Motor neuron (in vitro differentiated cells): ENCODE measurements at regions not wholly inside any gene's neighbourhood (a gene's known extent, or its start where the extent isn't known, plus 50 kb on each side); places are given as distances from the start of the nearest gene placed in this dataset.

ENCODE experiments used
- ATAC-seq, 8 experiments: fragments of 200-7000 bp; cut with Tn5 transposase; replicated peaks in 6 of 8; 2 replicates each; pipeline ENCODE4 v1.8.0; 2021; ENCODE audit warnings: mild to moderate bottlenecking in 8 of 8, moderate library complexity in 8 of 8
- H3K27ac ChIP-seq, 2 donors: fragments of 250-450 bp; sonication (Bioruptor Pico); 2 replicates each; pipeline ENCODE4 v1.9.0; 2021; ENCODE audit warnings: antibody characterized with exemption in 2 of 2, mild to moderate bottlenecking in 2 of 2, moderate library complexity in 1 of 2
- H3K4me1 ChIP-seq, 2 donors: fragments of 250-450 bp; sonication (Bioruptor Pico); replicated peaks in 1 of 2; 2 replicates each; pipeline ENCODE4 v1.6.1; 2021; ENCODE audit warnings: antibody characterized with exemption in 2 of 2, mild to moderate bottlenecking in 2 of 2, moderate library complexity in 1 of 2
- H3K4me3 ChIP-seq, 5 donors: fragments of 250-450 bp; sonication (Bioruptor Pico); 2 replicates each; pipeline ENCODE4 v1.9.0; 2021; ENCODE audit warnings: antibody characterized with exemption in 5 of 5, mild to moderate bottlenecking in 5 of 5, moderate library complexity in 4 of 5
- WGBS, 10 experiments: fragments of 450-650 bp; shearing (Covaris generic); methylation state at CpG; one replicate each; pipeline ENCODE4 v1.0.0; 2022; 5-methylcytosine and 5-hydroxymethylcytosine counted together
- in situ Hi-C, 9 experiments: fragments of 400-800 bp; cut with MboI; loops; one replicate each; pipeline ENCODE4 v1.15.0; 2021; ENCODE audit warnings: low sequenced_read_pairs in 9 of 9, low pct_unique_long_range_greater_than_20kb in 2 of 9; ENCODE audit not compliant: unreplicated experiment in 9 of 9

DNA sequence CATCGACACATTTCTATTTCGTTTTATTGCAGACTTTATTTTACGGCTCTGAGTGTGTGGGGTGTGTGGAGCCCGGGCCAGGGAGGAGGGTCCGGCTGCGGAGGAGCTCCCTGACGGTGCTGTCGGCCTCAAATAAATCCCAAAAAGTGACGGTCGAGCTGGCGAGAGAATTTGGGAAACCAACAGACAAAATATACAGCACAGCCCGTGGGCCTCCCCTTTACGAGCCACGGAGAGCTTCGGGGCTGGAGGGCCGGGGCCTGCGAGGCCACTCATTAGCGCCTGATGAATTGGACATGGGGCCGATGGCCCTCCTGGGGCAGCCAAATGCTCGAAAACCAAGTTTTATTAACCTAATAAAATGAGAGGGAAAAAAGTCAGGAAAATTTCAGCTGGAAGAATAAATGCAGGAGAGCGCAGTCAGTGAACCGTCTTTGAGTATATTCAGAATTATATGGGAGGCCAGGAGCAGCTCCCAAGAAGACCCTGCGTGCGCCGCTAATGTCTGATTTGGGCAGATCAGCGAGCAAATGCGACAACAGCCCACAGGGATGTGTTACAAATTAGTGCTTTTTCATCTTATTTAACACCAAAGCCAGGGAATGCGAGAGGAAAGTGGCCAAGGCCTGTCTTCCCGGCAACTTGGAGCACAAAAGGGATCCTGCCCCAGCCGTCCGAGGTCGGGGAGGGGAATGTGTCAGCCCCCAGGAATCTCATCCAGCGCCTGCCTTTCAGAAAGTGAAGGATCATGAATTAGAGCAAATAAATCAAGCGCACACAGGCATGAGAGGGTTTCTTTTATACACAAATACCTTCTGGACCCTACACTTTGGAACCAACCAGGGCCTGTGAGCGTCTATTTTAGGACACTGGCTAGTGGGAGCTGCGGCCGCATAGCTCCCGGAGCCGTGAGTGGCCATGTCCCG lies 249.1 kb downstream of the C16orf95 start:
- in situ Hi-C loops = loop anchor here in 7 of 9 experiments (10.0 to 25.0 kb wide), 4 partner anchors 219 to 506 kb away; partner anchors contain the start of genes FOXC2 (in 5 of the 7) and MTHFSD (in 3 of the 7)
- H3K4me1 ChIP-seq = peaks cover 42 to 52% of the 10 kb centered on the region in 2 donors
- no peak overlapping the region for H3K27ac ChIP-seq
- ATAC-seq = peak in 5 of 8 experiments; percentile 57 to 80 (median 68)
- H3K4me3 ChIP-seq = no peak overlapping the region
- WGBS, 10 experiments = 64 to 86% (median 78%) methylated on average over 9 to 28 of the region's 40 CpGs; no CpG with 5 or more reads in 1 of the 10 experiments

DNA sequence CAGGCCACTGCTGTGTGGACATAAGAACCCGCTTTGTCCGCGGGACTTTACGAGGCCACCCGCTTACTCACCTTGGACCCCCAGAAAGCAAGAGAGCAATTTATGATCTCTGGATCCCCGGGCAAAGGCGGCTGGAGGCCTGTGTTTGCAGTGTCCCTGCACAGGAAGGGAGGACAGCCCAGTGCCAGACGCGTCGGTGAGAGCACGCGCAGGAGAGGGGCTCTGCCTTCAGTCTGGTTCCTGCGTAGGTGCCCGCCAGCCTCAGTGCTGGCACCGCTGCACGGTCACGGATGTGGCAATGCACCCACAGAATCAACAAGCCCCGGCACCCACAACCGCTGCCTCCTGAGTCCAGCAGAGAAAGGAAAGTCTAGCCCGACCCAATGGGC lies 248.4 kb downstream of the C16orf95 start:
- no peak overlapping the region for H3K4me3 ChIP-seq
- WGBS, 10 experiments = no CpG with 5 or more reads among the region's 20 CpGs
- in situ Hi-C loops = loop anchor here in 7 of 9 experiments (10.0 to 25.0 kb wide), 4 partner anchors 219 to 506 kb away; partner anchors contain the start of genes FOXC2 (in 5 of the 7) and MTHFSD (in 3 of the 7)
- peak in 5 of 8 experiments; percentile 10 to 52 (median 29) for ATAC-seq
- peaks cover 42 to 52% of the 10 kb centered on the region in 2 donors for H3K4me1 ChIP-seq
- H3K27ac ChIP-seq = no peak overlapping the region

DNA sequence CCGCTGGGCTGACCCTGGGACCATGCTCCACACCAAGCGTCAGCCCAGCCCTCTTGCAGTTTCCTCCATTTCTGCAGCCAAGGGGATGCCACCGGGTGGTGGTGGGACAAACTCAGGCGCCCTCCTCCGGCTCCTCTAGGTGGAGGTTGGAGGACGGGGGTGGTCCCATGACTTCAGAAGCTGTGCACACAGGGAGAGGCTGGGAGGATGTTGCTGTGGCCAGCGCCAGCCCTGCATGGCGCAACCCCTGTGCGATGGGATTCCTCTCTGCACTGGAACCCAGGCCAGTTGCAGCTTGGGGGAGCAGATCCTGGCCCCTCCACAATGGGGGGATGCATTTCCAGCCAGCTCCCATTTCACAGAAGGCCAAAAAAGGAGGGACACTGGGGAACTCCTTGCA lies 246.5 kb downstream of the C16orf95 start:
- in situ Hi-C loops = loop anchor here in 6 of 9 experiments (25.0 kb wide), 3 partner anchors 217 to 508 kb away; partner anchors contain the start of genes FOXC2 (in 3 of the 6) and MTHFSD (in 3 of the 6)
- WGBS, 10 experiments = 40% methylated on average over 2 of the region's 9 CpGs; no CpG with 5 or more reads in 9 of the 10 experiments
- Histone ChIP-seq H3K4me3 (no peak overlapping the region), H3K27ac (no peak overlapping the region), H3K4me1 (peaks cover 35 to 47% of the 10 kb centered on the region in 2 donors)
- ATAC-seq = no peak

DNA sequence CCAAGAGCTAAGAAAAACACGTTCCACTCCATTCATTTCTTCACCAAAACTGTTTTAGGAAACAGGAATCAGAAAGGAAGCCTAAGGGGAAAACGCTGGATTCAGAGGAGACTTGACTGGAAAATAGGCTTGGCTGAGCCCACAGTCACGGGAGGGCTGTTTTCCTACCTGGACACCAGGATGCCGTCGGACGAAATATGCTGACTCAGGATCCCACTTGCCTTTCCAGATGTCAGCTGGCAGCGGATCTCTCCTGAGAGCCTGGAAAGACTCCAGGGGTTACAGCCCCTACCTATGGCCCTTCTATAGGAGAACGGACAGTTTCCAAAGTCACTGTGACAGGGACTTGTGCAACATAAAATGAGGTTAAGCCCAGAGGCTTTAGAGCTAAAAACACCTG lies 245.1 kb downstream of the C16orf95 start:
- Histone ChIP-seq H3K27ac (no peak overlapping the region), H3K4me3 (no peak overlapping the region), H3K4me1 (peaks cover 29 to 37% of the 10 kb centered on the region in 2 donors)
- 0 to 100% (median 92%) methylated on average over 1 to 7 of the region's 8 CpGs; no CpG with 5 or more reads in 3 of the 10 experiments for WGBS, 10 experiments
- in situ Hi-C loops = loop anchor here in 6 of 9 experiments (25.0 kb wide), 3 partner anchors 215 to 510 kb away; partner anchors contain the start of genes FOXC2 (in 3 of the 6) and MTHFSD (in 3 of the 6)
- no peak for ATAC-seq

DNA sequence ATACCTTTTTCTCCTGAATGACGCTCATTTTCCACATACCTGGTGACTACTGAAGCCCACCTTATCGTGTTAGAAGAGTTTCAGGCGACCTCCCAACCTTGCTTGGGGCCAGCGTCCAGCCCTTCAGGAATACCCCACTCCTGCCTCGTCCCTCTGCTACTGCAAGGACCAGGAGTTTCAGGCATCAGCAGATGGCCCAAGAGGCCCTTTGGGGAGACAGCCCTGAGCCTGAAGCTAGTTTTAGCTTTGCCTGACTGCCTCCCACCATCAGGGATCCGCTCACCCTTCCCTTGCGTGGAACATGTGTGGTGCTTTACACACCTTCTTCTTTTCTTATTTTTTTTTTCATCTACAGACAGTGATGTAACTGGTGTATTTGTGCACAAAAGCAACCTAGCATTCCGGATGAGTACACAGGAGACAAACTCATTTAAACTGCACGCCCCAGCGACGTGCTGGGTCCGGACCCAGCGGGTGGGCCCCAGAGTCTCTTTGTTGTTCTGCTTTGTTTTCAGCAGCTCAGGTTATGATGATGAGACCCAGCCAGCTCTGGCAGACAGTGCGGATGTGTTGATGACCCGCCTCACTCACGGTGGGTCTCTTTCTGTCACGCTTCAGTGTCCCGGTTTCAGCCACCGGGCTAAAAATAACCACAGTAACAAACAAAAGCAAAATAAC lies 242.4 kb downstream of the C16orf95 start:
- peaks cover 10 to 12% of the 10 kb centered on the region in 2 donors for H3K4me1 ChIP-seq
- peak overlapping the region in 1 of 2 donors; percentile 4 for H3K27ac ChIP-seq
- H3K4me3 ChIP-seq = no peak overlapping the region
- ATAC-seq = peak in 5 of 8 experiments; percentile 72 to 97 (median 96)
- WGBS, 10 experiments = 20 to 96% (median 58%) methylated on average over 1 to 17 of the region's 19 CpGs
- in situ Hi-C loops = loop anchor here in 6 of 9 experiments (25.0 kb wide), 3 partner anchors 213 to 512 kb away; partner anchors contain the start of genes FOXC2 (in 3 of the 6) and MTHFSD (in 3 of the 6)

DNA sequence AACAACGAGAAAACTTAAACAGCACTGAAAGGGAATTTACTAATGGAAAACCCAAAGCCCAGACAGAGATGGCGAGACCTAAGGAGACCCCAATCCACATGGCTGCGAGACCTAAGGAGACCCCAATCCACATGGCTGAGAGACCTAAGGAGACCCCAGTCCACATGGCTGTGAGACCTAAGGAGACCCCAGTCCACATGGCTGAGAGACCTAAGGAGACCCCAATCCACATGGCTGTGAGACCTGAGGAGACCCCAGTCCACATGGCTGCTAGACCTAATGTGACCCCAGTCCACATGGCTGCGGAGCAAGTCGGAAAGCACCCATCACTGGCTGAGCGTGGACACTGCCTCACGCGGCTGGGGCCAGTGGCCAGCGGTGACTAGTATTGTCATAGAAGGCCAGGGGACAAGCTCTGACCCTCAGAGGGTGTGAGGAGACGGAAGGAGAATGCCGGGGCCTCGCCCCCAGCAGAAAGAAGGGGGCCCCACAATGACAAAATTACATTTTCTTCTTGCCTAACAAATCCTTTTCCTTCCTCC lies 241.8 kb downstream of the C16orf95 start:
- no peak for ATAC-seq
- no peak overlapping the region for H3K4me3 ChIP-seq
- WGBS, 10 experiments = 33 to 100% (median 88%) methylated on average over 1 to 9 of the region's 12 CpGs
- H3K4me1 ChIP-seq = peaks cover 6 to 8% of the 10 kb centered on the region in 2 donors
- H3K27ac ChIP-seq = no peak overlapping the region
- in situ Hi-C loops = no loop called here

DNA sequence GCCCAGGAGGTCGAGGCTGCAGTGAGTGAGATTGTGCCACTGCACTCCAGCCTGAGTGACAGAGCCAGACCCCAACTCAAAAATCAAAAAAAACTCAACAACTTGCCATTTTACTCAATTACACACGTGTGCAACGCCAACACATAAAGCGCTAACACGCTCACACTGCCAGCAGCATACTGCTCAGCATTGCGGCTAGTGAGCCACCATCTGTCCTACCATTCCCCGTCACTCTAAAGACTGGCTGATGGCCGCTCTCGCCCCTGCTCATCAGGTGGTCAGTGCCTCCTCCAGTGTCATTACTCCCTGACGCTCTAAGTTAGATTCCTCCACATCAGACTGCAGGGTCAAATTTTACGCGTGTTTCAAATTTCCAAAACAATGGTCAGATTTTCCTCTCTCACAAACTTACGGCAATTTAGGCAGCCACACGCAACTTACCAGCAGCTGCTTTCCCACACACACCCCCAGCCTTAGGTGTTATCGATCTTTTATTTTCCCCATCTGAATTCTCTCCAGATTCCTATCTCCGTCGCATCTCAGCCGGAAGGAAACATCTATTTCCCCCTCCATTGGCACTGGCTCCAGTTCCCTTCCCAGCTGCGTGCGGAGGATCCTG lies 240.8 kb downstream of the C16orf95 start:
- H3K4me3 ChIP-seq = no peak overlapping the region
- H3K4me1 ChIP-seq = peaks cover 6 to 8% of the 10 kb centered on the region in 2 donors
- no peak overlapping the region for H3K27ac ChIP-seq
- 76 to 95% (median 87%) methylated on average over 4 to 20 of the region's 20 CpGs; no CpG with 5 or more reads in 2 of the 10 experiments for WGBS, 10 experiments
- ATAC-seq = no peak
- in situ Hi-C loops = no loop called here

DNA sequence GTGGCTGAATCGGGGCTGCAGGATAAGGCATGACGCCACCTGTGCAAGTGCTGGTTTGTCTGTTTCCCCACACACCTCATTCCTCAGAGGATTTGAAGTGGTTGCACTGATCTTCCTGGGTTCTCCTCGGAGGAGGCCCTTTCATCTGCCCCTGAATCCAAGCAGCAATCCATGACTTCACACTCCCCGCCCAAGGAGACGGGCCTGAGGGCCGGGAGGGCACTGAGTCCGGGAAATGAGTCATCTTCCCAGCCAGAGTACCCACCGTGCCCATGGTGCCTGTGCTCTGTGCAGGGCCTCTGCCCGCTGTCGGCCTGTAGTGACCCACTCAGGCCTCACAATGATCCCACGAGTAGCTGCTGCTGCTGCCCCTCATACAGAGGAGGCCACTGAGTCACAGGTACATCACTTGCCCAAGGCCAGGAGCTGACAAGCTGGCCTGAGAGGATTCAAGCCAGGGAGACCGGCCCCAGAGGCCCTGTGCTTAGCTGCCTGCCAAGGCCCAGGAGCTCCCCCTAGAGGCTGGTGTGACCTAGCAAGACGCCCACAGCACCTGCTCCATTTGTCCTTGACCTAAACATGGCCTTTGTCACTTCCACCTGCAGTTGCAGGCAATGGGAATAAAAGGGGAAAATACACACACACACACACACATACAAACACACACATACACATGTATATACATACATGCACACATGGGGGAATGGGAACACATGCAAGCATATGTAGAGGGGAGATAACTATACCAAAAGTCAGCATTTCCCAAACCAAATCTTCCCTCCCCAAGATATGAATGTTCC lies 240.0 kb downstream of the C16orf95 start:
- in situ Hi-C loops = no loop called here
- Histone ChIP-seq H3K27ac (no peak overlapping the region), H3K4me1 (peaks cover 6 to 8% of the 10 kb centered on the region in 2 donors), H3K4me3 (no peak overlapping the region)
- ATAC-seq = peak in 3 of 8 experiments; percentile 67 to 90 (median 82)
- WGBS, 10 experiments = 45 to 100% (median 80%) methylated on average over 1 to 6 of the region's 13 CpGs; no CpG with 5 or more reads in 3 of the 10 experiments

DNA sequence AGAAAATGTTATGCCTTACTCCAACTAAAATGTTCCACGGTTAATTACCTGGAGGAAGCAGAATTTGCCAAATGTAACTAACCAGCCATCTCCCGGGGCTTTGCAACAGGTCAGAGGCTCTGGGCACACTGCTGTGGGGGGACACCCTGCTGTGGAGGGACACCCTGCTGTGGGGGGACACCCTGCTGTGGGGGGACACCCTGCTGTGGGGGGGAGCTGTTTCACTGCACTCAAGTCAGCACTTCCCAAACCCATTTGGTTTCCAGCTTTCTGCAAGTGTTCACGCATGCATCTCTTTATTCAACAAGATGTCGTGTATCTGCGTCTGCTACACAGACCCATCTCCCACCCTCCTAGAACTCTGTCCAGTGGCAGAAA lies 239.5 kb downstream of the C16orf95 start:
- no peak overlapping the region for H3K4me3 ChIP-seq
- 10 to 100% (median 81%) methylated on average over 1 to 5 of the region's 5 CpGs; no CpG with 5 or more reads in 4 of the 10 experiments for WGBS, 10 experiments
- peaks cover 6 to 8% of the 10 kb centered on the region in 2 donors for H3K4me1 ChIP-seq
- no peak for ATAC-seq
- no peak overlapping the region for H3K27ac ChIP-seq
- in situ Hi-C loops = no loop called here

DNA sequence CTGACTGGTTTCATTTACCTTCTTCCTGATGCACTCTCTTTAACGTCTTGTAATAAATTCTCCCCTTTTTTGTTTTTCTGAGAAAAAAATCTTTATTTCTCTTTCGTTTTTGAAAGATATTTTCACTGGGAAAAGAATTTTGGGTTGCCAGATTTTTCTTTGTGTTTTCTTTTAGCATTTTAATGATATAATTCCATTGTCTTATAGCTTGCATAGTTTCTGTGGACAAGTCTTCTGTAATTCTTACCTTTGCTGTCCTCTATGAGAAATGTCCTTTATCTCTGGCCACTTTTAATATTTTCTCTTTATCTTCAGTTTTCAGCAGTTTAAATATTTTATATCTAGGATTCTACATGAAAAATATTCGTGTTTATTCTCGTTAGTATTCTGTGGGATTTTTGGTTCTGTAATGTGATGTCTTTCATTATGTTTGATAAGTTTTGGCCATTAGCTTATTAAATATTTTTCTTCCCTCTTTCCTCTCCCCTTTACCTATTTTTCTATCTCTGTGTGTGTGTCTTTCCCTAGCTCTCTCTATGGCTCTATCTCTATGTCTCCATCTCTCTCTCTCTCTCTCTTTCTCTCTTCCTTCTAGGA lies 236.5 kb downstream of the C16orf95 start:
- ATAC-seq = no peak
- 0 to 74% (median 36%) methylated on average over 1 to 4 of the region's 4 CpGs for WGBS, 10 experiments
- no peaks in the 10 kb centered on the region for H3K4me1 ChIP-seq
- no peak overlapping the region for H3K4me3 ChIP-seq
- in situ Hi-C loops = no loop called here
- H3K27ac ChIP-seq = no peak overlapping the region

DNA sequence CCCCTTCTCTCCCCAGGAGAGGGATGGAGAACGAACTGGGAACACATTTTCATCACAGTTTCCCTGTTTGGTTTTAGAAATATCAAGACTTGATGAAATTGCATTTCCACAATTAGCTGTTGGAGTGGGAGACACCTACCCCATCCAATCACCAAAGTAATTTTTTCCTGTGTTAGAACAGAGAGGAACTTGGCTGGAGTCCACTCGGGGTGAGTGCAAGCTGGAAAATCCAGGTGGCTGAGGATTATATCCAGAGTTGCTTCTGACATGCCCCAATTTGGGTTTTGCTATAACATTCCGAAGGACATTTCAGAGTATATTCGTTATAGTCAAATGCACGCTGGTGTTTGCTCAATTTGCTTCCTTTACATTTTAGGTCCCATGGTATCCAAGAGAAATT lies 231.8 kb downstream of the C16orf95 start:
- Histone ChIP-seq H3K4me3 (no peak overlapping the region), H3K27ac (no peak overlapping the region), H3K4me1 (no peaks in the 10 kb centered on the region)
- in situ Hi-C loops = no loop called here
- no peak for ATAC-seq
- WGBS, 10 experiments = 6 to 89% (median 65%) methylated on average over 1 to 5 of the region's 5 CpGs
